IMR-90 (cell line): ENCODE measurements at regions not wholly inside any gene's neighbourhood (a gene's known extent, or its start where the extent isn't known, plus 50 kb on each side); places are given as distances from the start of the nearest gene placed in this dataset.

Experiments used
- ATAC-seq: fragments of 200-7000 bp; cut with Tn5 transposase; 2 replicates; pipeline ENCODE4 v1.9.1; 2020; ENCODE audit warnings: low read depth, mild to moderate bottlenecking, moderate library complexity
- BruUV-seq: library from RNA; stranded (reverse); fragments of 400-500 nt; replicated peaks from 2 replicates; lab custom pipeline; 2021; lab: Mats Ljungman, UMichigan
- CTCF ChIA-PET: fragments of 300-600 bp; formaldehyde crosslinking; extraction: SDS; loops from one replicate; lab custom pipeline; 2021; ENCODE audit warnings: antibody characterized with exemption; lab: Yijun Ruan, JAX
- POLR2A ChIA-PET: fragments of 300-600 bp; sonication (Branson Sonifier 250); formaldehyde crosslinking; loops from one replicate; lab custom pipeline; 2022; ENCODE audit warnings: antibody characterized with exemption; ENCODE audit not compliant: unreplicated experiment; lab: Charles Lee
- DNase-seq: peaks from one replicate; pipeline ENCODE4 v3.0.0; 2013
- H2AFZ ChIP-seq: replicated peaks from 2 replicates; pipeline ENCODE3; 2013; ENCODE audit warnings: low read length, mild to moderate bottlenecking; ENCODE audit not compliant: poor library complexity
- H2AK5ac ChIP-seq: 2 replicates; pipeline ENCODE4 v1.6.1; 2013; ENCODE audit warnings: low read depth, low read length, inconsistent platforms
- H2AK9ac ChIP-seq: replicated peaks from 2 replicates; pipeline ENCODE3; 2013; ENCODE audit warnings: mild to moderate bottlenecking, low read depth, low read length, moderate library complexity; ENCODE audit not compliant: poor library complexity
- H2BK120ac ChIP-seq: 2 replicates; pipeline ENCODE4 v1.6.1; 2013; ENCODE audit warnings: low read depth, low read length, inconsistent platforms
- H2BK15ac ChIP-seq: 3 replicates; pipeline ENCODE4 v1.6.1; 2013; ENCODE audit warnings: low read depth, low read length, inconsistent platforms
- H2BK20ac ChIP-seq: 2 replicates; pipeline ENCODE4 v1.6.1; 2013; ENCODE audit warnings: low read depth, mild to moderate bottlenecking, inconsistent platforms, low read length, moderate library complexity
- H2BK5ac ChIP-seq: 2 replicates; pipeline ENCODE4 v1.6.1; 2013; ENCODE audit warnings: mild to moderate bottlenecking, low read depth, low read length, inconsistent platforms; ENCODE audit not compliant: poor library complexity, severe bottlenecking
- H3K14ac ChIP-seq: replicated peaks from 2 replicates; pipeline ENCODE4 v1.6.1; 2013; ENCODE audit warnings: low read depth, low read length, inconsistent platforms
- H3K18ac ChIP-seq: 2 replicates; pipeline ENCODE4 v1.6.1; 2013; ENCODE audit warnings: low read depth, low read length, control low read depth
- H3K23ac ChIP-seq: 2 replicates; pipeline ENCODE4 v1.6.1; 2013; ENCODE audit warnings: low read depth, low read length, inconsistent platforms
- H3K27ac ChIP-seq: 2 replicates; pipeline ENCODE4 v1.5.1; 2013; ENCODE audit warnings: mild to moderate bottlenecking, control low read depth, low read length; ENCODE audit not compliant: insufficient read depth
- H3K27me3 ChIP-seq: 2 replicates; pipeline ENCODE4 v1.6.1; 2013; ENCODE audit warnings: low read length; ENCODE audit not compliant: control insufficient read depth, insufficient read depth
- H3K36me3 ChIP-seq: 2 replicates; pipeline ENCODE4 v1.6.1; 2013; ENCODE audit warnings: low read length, mixed read lengths; ENCODE audit not compliant: control insufficient read depth, insufficient read depth
- H3K4ac ChIP-seq: 2 replicates; pipeline ENCODE4 v1.6.1; 2013; ENCODE audit warnings: low read depth, low read length, inconsistent platforms
- H3K4me1 ChIP-seq: 2 replicates; pipeline ENCODE4 v1.6.1; 2013; ENCODE audit warnings: low read length, mixed read lengths; ENCODE audit not compliant: control insufficient read depth, insufficient read depth
- H3K4me2 ChIP-seq: 2 replicates; pipeline ENCODE4 v1.6.1; 2013; ENCODE audit warnings: low read depth, mild to moderate bottlenecking, control low read depth, low read length, moderate library complexity
- H3K4me3 ChIP-seq: 2 replicates; pipeline ENCODE4 v1.5.1; 2013; ENCODE audit warnings: low read depth, mild to moderate bottlenecking, control low read depth, low read length, moderate library complexity; ENCODE audit not compliant: insufficient read depth
- H3K56ac ChIP-seq: 2 replicates; pipeline ENCODE4 v1.6.1; 2013; ENCODE audit warnings: low read length, inconsistent platforms; ENCODE audit not compliant: insufficient read depth; ENCODE audit errors: extremely low read depth
- H3K79me1 ChIP-seq, 2 experiments: 2 replicates each; pipeline ENCODE4 v1.6.1; 2013; ENCODE audit warnings: low read length in 2 of 2, inconsistent platforms in 1 of 2, low read depth in 1 of 2
- H3K9ac ChIP-seq: 2 replicates; pipeline ENCODE4 v1.6.1; 2013; ENCODE audit warnings: low read depth, low read length, control low read depth
- H3K9me1 ChIP-seq: 2 replicates; pipeline ENCODE4 v1.6.1; 2013; ENCODE audit warnings: low read length, inconsistent platforms; ENCODE audit not compliant: insufficient read depth
- H3K9me3 ChIP-seq: 2 replicates; pipeline ENCODE4 v1.6.1; 2013; ENCODE audit warnings: low read length; ENCODE audit not compliant: control insufficient read depth, insufficient read depth
- H4K20me1 ChIP-seq: 2 replicates; pipeline ENCODE4 v1.6.1; 2013; ENCODE audit warnings: low read length, inconsistent platforms; ENCODE audit not compliant: insufficient read depth
- H4K5ac ChIP-seq: 2 replicates; pipeline ENCODE4 v1.6.1; 2013; ENCODE audit warnings: mild to moderate bottlenecking, low read depth, low read length, control low read depth
- H4K8ac ChIP-seq, 2 experiments: 2 replicates each; pipeline ENCODE4 v1.6.1; 2013; ENCODE audit warnings: low read depth in 2 of 2, low read length in 2 of 2, control low read depth in 1 of 2, inconsistent platforms in 1 of 2
- H4K91ac ChIP-seq: 2 replicates; pipeline ENCODE4 v1.6.1; 2013; ENCODE audit warnings: low read depth, low read length, inconsistent platforms; ENCODE audit not compliant: insufficient read depth
- BHLHE40 ChIP-seq: fragments of 150-350 bp; IDR thresholded peaks from 2 replicates; pipeline ENCODE4 v1.6.1; 2016; ENCODE audit warnings: mild to moderate bottlenecking, low read depth, low read length
- CHD1 ChIP-seq: IDR thresholded peaks from 2 replicates; pipeline ENCODE4 v1.6.1; 2012; ENCODE audit warnings: low read depth, low read length, improper control_type of control experiment
- CTCF ChIP-seq: conservative IDR thresholded peaks from 2 replicates; pipeline ENCODE4 v1.5.1; 2012; ENCODE audit warnings: mild to moderate bottlenecking, low read depth, low read length, improper control_type of control experiment
- ELK1 ChIP-seq: fragments of 150-350 bp; IDR thresholded peaks from 2 replicates; pipeline ENCODE4 v1.6.1; 2016; ENCODE audit warnings: low read depth, mild to moderate bottlenecking, low read length, moderate library complexity, borderline replicate concordance
- MAFK ChIP-seq: IDR thresholded peaks from 2 replicates; pipeline ENCODE4 v1.6.1; 2012; ENCODE audit warnings: low read depth, low read length, improper control_type of control experiment
- MAZ ChIP-seq: IDR thresholded peaks from 2 replicates; pipeline ENCODE4 v1.6.1; 2012; ENCODE audit warnings: low read depth, mild to moderate bottlenecking, low read length, improper control_type of control experiment, moderate library complexity, borderline replicate concordance
- MXI1 ChIP-seq: IDR thresholded peaks from 2 replicates; pipeline ENCODE4 v1.6.1; 2012; ENCODE audit warnings: low read depth, mild to moderate bottlenecking, low read length, moderate library complexity, borderline replicate concordance
- NFE2L2 ChIP-seq: fragments of 150-350 bp; IDR thresholded peaks from 2 replicates; pipeline ENCODE4 v1.6.1; 2016; ENCODE audit warnings: low read depth, mild to moderate bottlenecking, low read length
- RAD21 ChIP-seq: IDR thresholded peaks from 2 replicates; pipeline ENCODE4 v1.6.1; 2012; ENCODE audit warnings: low read length, improper control_type of control experiment
- RFX5 ChIP-seq: IDR thresholded peaks from 2 replicates; pipeline ENCODE4 v1.8.0; 2012; ENCODE audit warnings: low read depth, mild to moderate bottlenecking, low read length, moderate library complexity
- USF2 ChIP-seq: fragments of 150-350 bp; IDR thresholded peaks from 2 replicates; pipeline ENCODE4 v1.6.1; 2017; ENCODE audit warnings: mild to moderate bottlenecking, antibody characterized with exemption, low read length, low read depth
- WGBS, 2 experiments: methylation state at CpG; one replicate each; pipeline versions ENCODE4 v1.1.5 to v1.1.7; 2013; ENCODE audit warnings: missing lambda C conversion rate in 2 of 2; ENCODE audit not compliant: insufficient read length in 1 of 2; ENCODE audit errors: extremely low coverage in 2 of 2; 5-methylcytosine and 5-hydroxymethylcytosine counted together
- dilution Hi-C: fragments of 300-500 bp; cut with HindIII; formaldehyde crosslinking; loops from one replicate; pipeline ENCODE4 v1.14.3; 2018; ENCODE audit warnings: low sequenced_read_pairs; ENCODE audit not compliant: unreplicated experiment
- in situ Hi-C: fragments of 300-500 bp; cut with MboI; formaldehyde crosslinking; loops from 3 replicates; pipeline ENCODE4 v1.14.3; 2019; ENCODE audit warnings: low sequenced_read_pairs, inconsistent platforms, mixed read lengths
- intact Hi-C: fragments of 100-400 bp; cut with micrococcal nuclease; formaldehyde crosslinking; loops from 2 replicates; pipeline ENCODE4 v1.10.0; 2022

GRCh38 chr5:96338091-96338490, 95.0 kb downstream of the PCSK1 start:
- 80% methylated on average over 1 of the region's 2 CpGs; no CpG with 5 or more reads in 1 of the 2 experiments for WGBS, 2 experiments
- Histone ChIP-seq H3K4me2 (no peak overlapping the region), H3K4me3 (no peak overlapping the region)

More at GRCh38 chr5:96338091-96338490, 95.0 kb downstream of the PCSK1 start:
- Histone ChIP-seq H3K23ac (no peak overlapping the region), H2AFZ (no peak overlapping the region), H3K56ac (no peak overlapping the region), H3K14ac (no peak overlapping the region), H3K4me1 (peaks cover 10% of the 10 kb centered on the region), H3K79me1 (peaks cover 0 to 15% of the 10 kb centered on the region in 2 experiments; a peak in 1 of 4 replicates), H3K27me3 (no peaks in the 10 kb centered on the region), H4K20me1 (no peaks in the 10 kb centered on the region), H4K91ac (no peak overlapping the region), H2BK20ac (no peak overlapping the region; the same call in 1 of the 2 replicates), H2BK15ac (no peak overlapping the region), H2AK5ac (no peak overlapping the region), H2AK9ac (no peak overlapping the region), H4K8ac (peak overlapping the region in 1 of 2 experiments; percentile 59; a peak in 1 of 4 replicates), H2BK120ac (no peak overlapping the region; the same call in 1 of the 2 replicates), H3K18ac (no peak overlapping the region), H3K36me3 (no peaks in the 10 kb centered on the region), H3K27ac (no peak overlapping the region), H3K9ac (no peak overlapping the region), H3K4ac (no peak overlapping the region), H3K9me3 (no peaks in the 10 kb centered on the region), H4K5ac (no peak overlapping the region), H2BK5ac (no peak overlapping the region), H3K9me1 (peaks cover 3% of the 10 kb centered on the region; the same call in 1 of the 2 replicates)
- ATAC-seq (no peak), DNase-seq (no peak)
- in situ Hi-C loops = loop anchor here (5.0 kb wide), 1 partner anchor 481 kb away; no protein-coding TSS in a partner anchor
- no TSS peak for BruUV-seq
- intact Hi-C loops = loop anchor here (5.0 to 10.0 kb wide), 6 partner anchors 111 to 316 kb away; no protein-coding TSS in a partner anchor
- dilution Hi-C loops = no loop called here
- TF ChIP-seq MAZ = no peak
- no peak for TF ChIP-seq MXI1
- TF ChIP-seq CTCF = no peak
- TF ChIP-seq RAD21 = no peak
- no peak for TF ChIP-seq ELK1
- no peak for TF ChIP-seq USF2
- TF ChIP-seq MAFK = no peak
- TF ChIP-seq BHLHE40 = no peak
- TF ChIP-seq CHD1 = no peak
- TF ChIP-seq NFE2L2 = no peak
- TF ChIP-seq RFX5 = no peak
- POLR2A ChIA-PET = no interaction called here
- CTCF ChIA-PET = interaction anchor here (0.6 to 1.1 kb wide), 4 partner anchors 102 to 481 kb away, joined by 3 to 4 read pairs (median 4); no protein-coding TSS in a partner anchor
